GM19397 (cell line): ENCODE measurements at regions not wholly inside any gene's neighbourhood (a gene's known extent, or its start where the extent isn't known, plus 50 kb on each side); places are given as distances from the start of the nearest gene placed in this dataset.
"Not testable (repeated sequence)": the region's sequence is repeated elsewhere in the genome, so short reads cannot be mapped to it uniquely, and the experiment has no call there.

Experiments
- ATAC-seq: cut with Tn5 transposase; IDR thresholded peaks from one replicate; pipeline ENCODE4 v1.9.1; 2021; ENCODE audit warnings: mild to moderate bottlenecking, moderate library complexity; ENCODE audit not compliant: unreplicated experiment

GRCh38 chr4:79666112-79666511 lies 258.1 kb upstream of the GK2 start:
- ATAC-seq = no peak

DNA sequence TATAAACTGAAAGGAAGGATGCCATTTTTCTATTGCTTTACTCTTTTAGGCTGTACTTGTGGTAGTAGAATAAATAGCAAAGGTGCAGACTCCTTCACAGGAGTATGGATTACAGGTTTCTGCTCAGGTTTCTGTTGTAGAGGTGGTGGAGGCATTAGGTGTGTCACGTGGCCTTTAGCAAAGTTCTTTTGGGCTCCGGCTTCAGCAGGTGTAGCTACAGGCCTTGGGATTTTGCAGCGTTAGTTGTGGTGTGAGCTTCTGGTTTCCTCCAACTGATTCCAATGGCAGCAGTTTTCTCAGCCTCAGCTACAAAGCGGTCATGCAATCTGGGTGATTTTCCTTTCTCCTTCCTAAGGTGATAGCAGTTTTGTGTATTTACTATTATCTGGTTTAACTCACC lies 255.8 kb upstream of the GK2 start:
- ATAC-seq = no peak

DNA sequence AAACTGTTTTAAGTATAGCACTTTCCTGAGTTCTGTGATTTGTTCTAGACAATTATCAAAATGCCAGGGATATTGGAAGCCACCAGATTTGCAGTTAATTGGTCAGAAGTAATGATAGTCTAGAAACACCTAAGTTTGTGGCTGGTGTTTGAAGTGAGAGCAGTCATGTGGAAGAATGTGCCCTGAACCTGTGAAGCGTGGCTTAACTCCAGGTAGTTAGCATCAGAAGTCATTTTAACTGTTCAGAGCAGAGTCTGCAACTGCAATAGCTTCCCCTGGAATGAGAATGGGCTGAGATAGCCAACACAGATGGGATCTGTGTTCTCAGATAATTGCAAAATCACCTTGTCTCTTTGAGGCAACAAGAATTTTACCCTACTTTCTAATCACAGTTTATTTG lies 255.1 kb upstream of the GK2 start:
- no peak for ATAC-seq

GRCh38 chr4:79662651-79663050 lies 254.6 kb upstream of the GK2 start:
- no peak for ATAC-seq

- no peak for ATAC-seq
Measured at GRCh38 chr4:79661196-79661595, 253.2 kb upstream of the GK2 start.

DNA sequence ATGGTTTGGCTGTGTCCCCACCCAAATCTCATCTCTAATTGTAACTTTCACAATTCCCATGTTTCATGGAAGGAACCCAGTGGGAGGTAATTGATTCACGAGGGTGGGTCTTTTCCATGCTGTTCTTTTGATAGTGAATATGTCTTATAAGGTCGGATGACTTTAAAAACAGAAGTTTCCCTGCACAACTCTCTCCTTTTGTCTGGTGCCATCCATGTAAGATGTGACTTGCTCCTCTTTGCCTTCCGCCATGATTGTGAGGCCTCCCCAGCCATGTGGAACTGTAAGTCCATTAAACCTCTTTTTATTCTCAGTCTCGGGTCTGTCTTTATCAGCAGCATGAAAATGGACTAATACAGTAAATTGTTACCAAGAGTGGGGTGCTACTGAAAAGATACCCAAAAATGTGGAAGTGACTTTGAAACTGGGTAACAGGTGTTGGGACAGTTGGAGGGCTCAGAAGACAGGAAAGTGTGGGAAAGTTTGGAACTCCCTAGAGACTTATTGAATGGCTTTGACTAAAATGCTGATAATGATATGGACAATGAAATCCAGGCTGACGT lies 251.4 kb upstream of the GK2 start:
- ATAC-seq = not testable (repeated sequence)

DNA sequence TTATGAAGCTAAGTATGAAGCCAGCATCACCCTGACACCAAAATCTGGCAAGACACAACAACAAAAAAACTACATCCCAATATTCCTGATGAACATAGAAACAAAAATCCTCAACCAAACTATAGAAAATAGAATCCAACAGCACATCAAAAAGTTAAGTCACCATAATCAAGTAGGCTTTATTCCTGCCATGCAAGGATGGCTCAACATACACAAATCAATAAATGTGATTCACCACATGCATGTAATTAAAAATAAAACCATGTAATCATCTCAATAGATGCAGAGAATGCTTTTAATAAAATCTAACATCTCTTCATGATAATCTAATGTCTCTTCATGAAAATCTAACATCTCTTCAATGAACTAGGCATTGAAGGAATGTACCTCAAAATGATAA lies 249.4 kb upstream of the GK2 start:
- no peak for ATAC-seq

DNA sequence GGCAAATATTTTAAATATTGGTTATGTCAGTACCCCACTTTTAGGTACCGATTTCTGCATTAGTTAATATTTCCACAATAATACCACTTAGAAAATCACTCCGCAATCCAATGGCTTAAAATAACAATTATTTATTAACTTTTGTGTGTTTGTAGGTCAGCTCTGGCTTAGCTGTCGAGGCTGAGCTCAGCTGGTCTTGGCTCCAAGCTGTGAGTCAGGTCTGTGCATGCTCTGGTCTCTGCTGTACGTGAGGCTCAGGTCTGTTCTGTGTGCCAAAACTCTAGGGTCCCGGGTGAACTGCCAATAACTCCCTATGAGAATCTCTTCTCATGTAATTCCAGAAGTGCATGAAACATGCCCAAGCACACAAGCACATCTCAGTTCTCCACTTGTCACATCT lies 245.8 kb upstream of the GK2 start:
- no peak for ATAC-seq

- no peak for ATAC-seq
Measured at GRCh38 chr4:79652738-79653137, 244.7 kb upstream of the GK2 start.

DNA sequence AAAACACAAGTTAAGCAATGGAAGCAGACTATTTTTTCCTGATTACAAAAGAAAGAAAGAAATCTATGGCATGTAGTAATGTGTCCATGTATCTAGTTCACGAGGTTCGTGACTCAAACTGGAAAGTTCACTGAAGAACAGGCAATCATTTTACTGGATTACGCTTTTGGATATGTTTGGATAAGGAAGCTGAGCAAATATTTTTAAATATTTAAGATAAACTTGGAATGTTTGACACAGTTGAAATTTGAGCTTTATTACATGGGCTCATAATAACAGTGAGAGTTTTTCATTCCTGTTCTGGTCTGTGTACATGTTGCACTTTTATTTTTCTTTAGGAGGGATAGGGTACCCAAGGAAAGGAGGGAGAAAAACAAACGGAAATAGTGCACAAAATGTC lies 244.2 kb upstream of the GK2 start:
- ATAC-seq = no peak

DNA sequence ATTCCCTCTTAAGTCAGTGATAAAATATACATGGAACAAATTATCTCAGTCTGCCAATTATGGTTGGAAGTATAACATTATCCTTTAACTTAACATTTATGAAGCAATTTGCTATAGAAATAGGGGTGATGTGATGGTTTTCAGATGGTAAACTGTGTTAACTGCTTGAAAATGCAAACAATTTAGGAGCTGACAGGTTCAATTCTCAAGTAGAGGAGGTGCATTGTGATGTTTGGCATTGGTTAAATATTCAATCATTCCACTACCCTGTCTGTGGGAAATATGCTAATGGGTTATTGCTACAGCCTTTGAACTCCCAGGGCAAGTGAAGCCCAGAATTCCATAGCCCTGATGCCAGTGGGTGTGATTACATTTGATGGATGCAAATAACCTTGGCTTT lies 243.4 kb upstream of the GK2 start:
- no peak for ATAC-seq

- no peak for ATAC-seq
Measured at GRCh38 chr4:79650794-79651431, 242.9 kb upstream of the GK2 start.

GRCh38 chr4:79650217-79650616 lies 242.2 kb upstream of the GK2 start:
- ATAC-seq = no peak

GRCh38 chr4:79645942-79646341 lies 237.9 kb upstream of the GK2 start:
- no peak for ATAC-seq

DNA sequence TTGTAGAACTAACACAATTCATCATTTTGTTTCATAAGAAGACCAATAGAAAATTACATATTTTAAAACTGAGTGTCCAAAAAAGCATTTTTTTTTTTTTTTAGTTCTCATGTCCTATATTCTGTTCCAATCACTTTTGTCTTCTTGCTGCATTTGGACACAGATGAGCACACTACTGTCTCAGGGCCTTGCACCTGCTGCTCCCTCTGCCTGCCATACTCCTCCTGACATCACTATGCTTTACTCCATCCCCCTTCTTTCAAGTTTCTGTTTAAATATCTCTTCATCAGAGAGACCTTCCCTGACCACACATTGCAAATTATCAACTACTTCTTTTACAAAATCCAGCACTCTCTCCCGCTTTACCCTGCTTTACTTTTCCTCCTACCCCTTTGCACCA lies 230.7 kb upstream of the GK2 start:
- no peak for ATAC-seq

DNA sequence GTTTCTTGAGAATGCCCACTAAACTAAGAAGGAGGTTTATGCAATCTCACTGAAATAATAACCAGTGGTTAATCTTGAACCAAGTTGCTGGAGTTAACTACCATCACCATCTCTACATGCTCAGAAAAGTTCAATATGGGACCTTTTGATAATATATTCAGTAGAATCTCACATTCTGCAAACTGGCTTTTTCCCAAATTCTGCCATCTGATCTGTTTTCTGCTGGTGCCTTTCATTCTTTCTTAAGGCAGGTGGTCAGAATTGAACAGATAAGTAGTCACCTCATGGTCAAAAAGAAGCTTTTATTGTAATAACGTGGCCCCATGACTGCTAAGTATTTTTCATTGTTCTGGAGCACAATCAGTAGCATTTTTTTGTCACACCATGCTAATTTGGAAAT lies 229.0 kb upstream of the GK2 start:
- ATAC-seq = no peak

DNA sequence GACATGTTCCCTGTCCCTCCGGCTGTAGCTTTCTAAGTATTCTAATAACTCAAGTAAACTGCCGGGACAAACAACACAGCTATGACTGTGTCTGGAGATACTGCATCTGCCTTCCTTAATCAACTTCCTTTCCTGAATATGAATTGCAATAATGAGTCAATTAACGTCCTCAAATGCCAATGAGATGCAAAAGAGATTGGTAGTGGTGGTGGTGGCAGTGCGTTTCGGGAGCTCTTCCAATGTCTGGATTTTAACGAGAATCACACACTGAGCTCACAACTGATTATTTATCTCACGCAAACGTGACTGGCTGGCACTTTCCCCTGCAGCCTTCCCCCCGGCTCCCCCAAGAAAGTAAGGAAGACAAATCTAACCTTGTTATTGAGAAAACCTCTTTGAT lies 226.1 kb upstream of the GK2 start:
- no peak for ATAC-seq

GRCh38 chr4:79632114-79632513 lies 224.1 kb upstream of the GK2 start:
- ATAC-seq = no peak

DNA sequence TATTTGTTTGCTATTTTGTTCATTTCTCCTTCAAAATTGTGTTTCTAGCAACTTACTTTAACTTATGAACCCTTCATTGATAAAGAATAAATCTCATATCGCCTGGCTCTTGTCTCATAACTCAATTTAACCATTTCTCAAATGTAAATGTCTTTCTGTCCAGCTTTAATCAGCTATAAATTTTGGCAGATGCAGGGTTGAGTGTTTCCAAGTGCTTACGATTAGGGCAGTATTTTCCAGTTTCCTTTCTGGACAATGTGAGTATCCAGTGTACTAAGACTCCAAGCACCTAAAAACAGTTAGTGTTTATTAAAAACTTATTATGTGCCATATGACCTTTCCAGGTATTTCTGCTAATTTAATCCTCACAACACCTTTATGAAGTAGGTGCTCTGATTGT lies 218.6 kb upstream of the GK2 start:
- no peak for ATAC-seq

DNA sequence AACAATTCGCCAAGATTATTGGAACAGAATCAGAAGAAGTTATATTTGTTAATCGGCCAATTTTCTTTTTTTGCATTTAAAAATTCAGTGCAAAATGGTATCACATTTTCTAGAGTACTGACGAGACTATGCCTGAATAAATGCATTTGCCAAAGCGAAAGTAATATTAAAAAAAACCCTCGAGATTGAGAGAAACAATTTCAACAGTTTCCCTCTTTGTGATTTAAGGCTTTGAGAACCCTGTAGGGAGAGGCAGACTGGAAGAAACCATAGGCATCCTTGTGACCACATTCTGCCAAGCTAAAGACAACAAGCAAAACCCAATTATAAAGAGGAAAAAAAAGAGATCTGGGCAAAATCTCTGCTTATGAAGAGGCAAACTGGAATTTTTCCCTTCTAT lies 218.1 kb upstream of the GK2 start:
- ATAC-seq = no peak

DNA sequence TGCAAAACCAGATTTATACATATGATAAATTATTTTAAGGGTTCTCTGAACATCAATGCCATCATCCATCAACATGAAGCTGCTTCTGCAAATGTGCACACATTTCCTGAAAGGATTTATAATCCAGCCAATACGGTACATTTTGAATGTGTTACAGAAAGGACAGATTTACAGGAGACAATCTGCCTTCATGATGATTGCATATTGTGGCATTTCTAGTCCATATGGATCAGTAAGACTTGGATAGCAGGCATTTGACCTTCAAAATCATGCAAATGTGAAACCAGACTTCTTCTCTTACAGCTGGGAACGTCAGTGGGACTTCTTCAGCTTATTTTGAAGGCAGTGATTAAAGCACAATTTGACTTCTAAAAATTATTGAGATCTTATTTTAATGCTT lies 217.3 kb upstream of the GK2 start:
- no peak for ATAC-seq

GRCh38 chr4:79623021-79623870 lies 215.2 kb upstream of the GK2 start:
- no peak for ATAC-seq
